Epithelial cell of proximal tubule (primary cell): ENCODE measurements at regions not wholly inside any gene's neighbourhood (a gene's known extent, or its start where the extent isn't known, plus 50 kb on each side); places are given as distances from the start of the nearest gene placed in this dataset.
"Not testable (repeated sequence)": the region's sequence is repeated elsewhere in the genome, so short reads cannot be mapped to it uniquely, and the experiment has no call there.

Experiments
- DNase-seq: peaks from one replicate; pipeline ENCODE4 v3.0.0-alpha.2; 2011; ENCODE audit warnings: low read depth
- H3K4me3 ChIP-seq: 2 replicates; pipeline ENCODE4 v1.5.1; 2011; ENCODE audit warnings: low read depth, mild to moderate bottlenecking, low read length
- TF ChIP-seq, protein P1 (sequence below): conservative IDR thresholded peaks from 2 replicates; pipeline ENCODE4 v1.5.1; 2012; ENCODE audit warnings: low read depth, mild to moderate bottlenecking, low read length

DNA sequence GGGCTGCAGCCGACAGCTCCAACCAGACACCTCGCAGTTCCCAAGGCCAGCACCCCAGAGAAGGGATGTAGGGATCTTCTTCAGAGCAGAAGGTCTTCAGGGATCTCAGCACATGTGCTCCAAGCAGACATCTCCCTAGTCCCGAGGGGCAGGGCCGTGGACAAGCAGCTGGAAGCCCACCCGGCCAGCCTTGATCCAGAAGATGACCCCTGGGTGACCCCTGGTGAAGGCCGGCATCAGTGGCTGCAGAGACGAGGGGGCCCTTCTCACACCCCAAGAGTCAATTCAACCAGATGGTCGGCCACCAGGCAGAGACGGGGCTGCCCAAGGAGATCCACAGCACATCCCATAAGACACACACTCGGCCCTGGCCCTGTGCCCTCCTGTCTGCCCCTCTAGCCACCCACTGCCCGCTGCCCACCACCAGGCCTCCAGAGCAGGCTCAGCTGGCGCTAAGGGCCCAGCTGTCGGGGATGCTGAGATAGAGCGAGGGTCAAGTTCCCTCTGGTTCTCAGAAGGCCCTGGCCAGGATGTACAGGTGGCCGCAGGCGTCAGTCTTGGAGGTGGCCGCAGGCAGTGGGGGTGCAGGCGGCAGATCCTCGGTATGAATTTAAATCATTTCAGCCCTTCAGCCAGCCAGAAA is 168.3 kb downstream of the BRD1 start:
- DNase-seq: no peak
- no peak overlapping the region for H3K4me3 ChIP-seq
- TF ChIP-seq, protein P1, sequence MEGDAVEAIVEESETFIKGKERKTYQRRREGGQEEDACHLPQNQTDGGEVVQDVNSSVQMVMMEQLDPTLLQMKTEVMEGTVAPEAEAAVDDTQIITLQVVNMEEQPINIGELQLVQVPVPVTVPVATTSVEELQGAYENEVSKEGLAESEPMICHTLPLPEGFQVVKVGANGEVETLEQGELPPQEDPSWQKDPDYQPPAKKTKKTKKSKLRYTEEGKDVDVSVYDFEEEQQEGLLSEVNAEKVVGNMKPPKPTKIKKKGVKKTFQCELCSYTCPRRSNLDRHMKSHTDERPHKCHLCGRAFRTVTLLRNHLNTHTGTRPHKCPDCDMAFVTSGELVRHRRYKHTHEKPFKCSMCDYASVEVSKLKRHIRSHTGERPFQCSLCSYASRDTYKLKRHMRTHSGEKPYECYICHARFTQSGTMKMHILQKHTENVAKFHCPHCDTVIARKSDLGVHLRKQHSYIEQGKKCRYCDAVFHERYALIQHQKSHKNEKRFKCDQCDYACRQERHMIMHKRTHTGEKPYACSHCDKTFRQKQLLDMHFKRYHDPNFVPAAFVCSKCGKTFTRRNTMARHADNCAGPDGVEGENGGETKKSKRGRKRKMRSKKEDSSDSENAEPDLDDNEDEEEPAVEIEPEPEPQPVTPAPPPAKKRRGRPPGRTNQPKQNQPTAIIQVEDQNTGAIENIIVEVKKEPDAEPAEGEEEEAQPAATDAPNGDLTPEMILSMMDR: no peak

DNA sequence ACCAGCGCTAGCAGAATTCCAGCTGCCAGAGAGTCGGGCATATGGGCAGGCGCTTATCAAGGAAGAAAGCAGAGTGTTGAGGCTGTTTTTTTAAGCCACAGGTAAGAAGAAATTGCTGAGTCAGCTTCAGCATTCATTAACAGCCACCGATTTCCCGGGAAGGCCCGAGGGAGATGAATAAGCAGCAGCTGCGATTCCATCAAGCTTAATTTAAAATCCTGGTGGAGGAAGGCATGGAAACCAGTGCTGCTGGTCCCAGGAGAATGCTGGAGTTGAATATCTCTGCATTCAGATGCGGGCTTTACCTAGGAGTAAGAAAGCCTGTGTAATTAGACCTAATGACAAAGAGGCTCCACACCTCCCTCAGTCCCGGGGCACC is 168.8 kb downstream of the BRD1 start:
- H3K4me3 ChIP-seq: no peak overlapping the region
- TF ChIP-seq, protein P1: no peak
- DNase-seq: no peak

DNA sequence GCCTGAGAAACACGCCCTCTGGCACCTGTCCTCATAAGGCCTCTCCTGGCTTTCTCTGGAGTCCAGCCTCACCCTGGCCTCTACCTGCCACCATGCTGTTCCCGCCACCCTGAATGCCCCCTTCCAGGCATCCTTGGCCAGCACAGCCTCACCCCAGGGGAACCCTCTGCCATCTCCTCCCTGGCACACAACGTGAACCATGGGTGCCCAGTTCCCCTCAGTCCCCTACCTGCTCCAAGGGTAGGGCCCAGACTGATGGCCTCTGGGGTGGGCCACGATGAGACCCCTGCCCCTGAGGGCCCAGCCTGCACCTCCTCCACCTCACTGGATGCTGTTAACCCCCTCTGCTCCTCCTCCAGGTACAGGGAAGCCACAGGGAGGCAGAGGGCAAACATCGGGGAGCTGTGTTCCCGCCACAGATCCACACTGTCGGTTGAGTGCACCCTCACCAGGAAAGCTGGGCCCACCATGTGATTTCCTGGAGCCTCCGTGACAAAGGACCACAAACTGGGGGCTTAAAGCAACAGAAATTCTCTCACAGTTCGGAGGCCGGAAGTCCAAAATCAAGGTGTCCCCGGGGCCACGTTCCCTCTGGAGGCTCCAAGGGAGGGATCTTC is 169.6 kb downstream of the BRD1 start:
- no peak overlapping the region for H3K4me3 ChIP-seq
- DNase-seq: no peak
- TF ChIP-seq, protein P1: no peak

DNA sequence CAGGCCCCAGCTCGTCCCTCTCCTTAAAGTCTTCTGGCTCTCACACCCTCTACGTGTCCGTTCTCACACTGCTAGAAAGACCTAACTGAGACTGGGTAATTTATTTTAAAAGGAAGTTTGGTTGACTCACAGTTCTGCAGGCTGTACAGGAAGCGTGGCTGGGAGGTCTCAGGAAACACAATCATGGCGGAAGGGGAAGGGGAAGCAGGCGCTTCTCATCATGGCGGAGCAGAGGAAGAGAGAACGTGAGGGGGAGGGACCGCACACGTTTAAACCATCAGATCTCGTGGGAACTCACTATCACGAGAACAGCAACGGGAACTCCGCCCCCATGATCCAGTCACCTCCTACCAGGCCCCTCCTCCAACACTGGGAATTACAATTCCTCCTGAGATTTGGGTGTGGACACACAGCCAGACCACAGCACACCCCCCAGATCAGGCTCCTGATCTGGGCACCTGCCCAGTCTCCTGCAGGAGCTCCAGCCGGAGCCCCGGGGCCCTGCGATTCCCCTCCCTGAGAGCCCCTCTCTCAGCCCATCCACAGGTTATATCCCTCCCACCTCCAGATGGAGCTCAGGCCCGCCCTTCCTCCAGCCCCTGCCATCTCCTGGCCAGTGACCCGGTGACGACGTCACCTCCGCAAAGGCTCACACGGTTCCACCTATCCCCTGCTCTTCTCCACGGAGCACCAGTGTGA is 170.2 kb downstream of the BRD1 start:
- no peak overlapping the region for H3K4me3 ChIP-seq
- TF ChIP-seq, protein P1: no peak
- DNase-seq: no peak

DNA sequence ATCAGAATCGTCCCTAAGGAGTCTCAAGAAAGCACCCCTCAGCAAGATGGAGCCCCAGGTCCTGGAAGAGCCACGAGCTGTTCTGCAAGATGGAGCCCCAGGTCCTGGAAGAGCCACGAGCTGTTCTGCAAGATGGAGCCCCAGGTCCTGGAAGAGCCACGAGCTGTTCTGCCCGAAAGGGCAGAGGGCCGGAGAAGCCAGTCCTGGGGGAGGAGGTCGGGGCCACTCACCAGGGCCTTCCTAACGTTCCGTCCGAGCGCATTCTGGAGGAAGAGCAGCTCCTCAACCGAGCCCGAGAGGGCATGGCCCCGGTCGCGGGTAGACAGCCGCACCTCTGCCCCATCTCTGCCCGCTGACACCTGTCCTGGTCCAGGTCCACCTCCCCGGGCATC is 170.8 kb downstream of the BRD1 start:
- not testable (repeated sequence) for DNase-seq, H3K4me3 ChIP-seq

DNA sequence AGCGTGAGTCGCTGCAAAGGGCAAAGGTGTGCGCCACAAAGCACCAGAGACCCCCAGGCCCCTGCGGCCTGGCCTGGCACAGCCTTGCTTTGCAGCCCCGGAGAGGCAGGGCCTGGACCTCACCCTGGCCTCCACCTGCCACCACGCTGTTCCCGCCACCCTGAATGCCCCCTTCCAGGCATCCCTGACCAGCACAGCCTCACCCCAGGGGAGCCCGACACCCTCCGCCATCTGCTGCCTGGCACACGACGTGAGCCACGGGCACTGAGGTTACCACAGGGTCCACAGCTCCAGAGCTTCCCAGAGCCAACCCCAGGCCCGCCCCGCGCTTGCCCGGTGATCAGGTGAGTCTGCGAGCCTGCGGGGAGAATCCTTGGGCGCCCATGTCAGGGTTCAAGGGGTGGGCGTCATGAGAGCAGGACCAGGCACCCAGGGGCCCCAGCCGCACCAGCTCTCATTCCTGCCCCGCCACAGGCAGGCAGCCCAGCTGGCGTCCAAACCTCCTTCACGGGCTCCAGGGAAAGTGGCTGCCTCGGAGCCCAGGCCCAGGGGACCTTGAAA is 171.3 kb downstream of the BRD1 start:
- TF ChIP-seq, protein P1: no peak
- DNase-seq: no peak
- no peak overlapping the region for H3K4me3 ChIP-seq

DNA sequence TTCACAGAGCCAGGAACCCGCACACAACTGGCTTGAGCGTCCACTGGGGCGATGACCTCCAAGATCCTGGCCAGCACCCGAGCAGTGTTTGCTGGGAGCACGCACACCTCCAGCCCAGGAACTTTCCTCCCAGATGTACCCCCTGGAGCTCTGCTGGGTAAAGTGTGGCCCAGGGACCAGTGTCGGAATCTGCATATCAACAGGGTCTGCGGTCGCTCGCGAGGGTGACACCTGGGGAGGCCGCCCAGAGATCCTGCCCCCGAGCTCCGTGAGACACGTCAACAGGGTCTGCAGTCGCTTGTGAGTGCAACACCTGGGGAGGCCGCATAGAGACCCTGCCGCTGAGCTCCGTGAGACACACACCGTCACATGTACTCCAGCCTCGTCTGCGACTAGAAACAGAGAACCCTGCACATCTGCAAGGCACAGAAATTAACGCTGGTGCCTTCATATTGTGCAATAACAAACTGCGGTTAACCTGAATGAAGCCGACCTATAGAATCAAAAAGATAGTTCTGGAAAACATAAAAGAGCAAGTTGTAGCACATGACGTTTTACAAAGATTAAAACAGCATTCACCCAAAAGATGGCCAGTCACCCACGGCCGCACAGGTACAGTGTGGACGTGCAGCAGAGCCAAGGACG is 172.4 kb downstream of the BRD1 start:
- no peak for DNase-seq
- H3K4me3 ChIP-seq: no peak overlapping the region
- TF ChIP-seq, protein P1: no peak
